GM23338 (cell line): ENCODE measurements at regions not wholly inside any gene's neighbourhood (a gene's known extent, or its start where the extent isn't known, plus 50 kb on each side); places are given as distances from the start of the nearest gene placed in this dataset.

ENCODE experiments used
- ATAC-seq: fragments of 200-7000 bp; cut with Tn5 transposase; 3 replicates; pipeline ENCODE4 v1.9.1; 2020
- DNase-seq: peaks from one replicate; pipeline ENCODE4 v3.0.0-alpha.2; 2015; ENCODE audit warnings: low spot score
- H2AFZ ChIP-seq: fragments of 200-600 bp; sonication (generic); 2 replicates; pipeline ENCODE4 v1.8.0; 2016; ENCODE audit warnings: antibody characterized with exemption, mild to moderate bottlenecking, moderate library complexity
- H3F3A ChIP-seq: fragments of 200-600 bp; sonication (generic); replicated peaks from 2 replicates; pipeline ENCODE4 v1.8.0; 2017; ENCODE audit warnings: antibody characterized with exemption, mixed run types, low read depth
- H3K27ac ChIP-seq: fragments of 200-600 bp; sonication (generic); 2 replicates; pipeline ENCODE4 v1.6.1; 2016; ENCODE audit warnings: low read depth
- H3K27me3 ChIP-seq: fragments of 200-600 bp; sonication (generic); 2 replicates; pipeline ENCODE4 v1.8.0; 2016; ENCODE audit warnings: mild to moderate bottlenecking, mixed run types, moderate library complexity; ENCODE audit not compliant: insufficient read depth
- H3K36me3 ChIP-seq: fragments of 200-600 bp; sonication (generic); 2 replicates; pipeline ENCODE4 v1.8.0; 2016; ENCODE audit warnings: mild to moderate bottlenecking; ENCODE audit not compliant: insufficient read depth
- H3K4me1 ChIP-seq: fragments of 200-600 bp; sonication (generic); 2 replicates; pipeline ENCODE4 v1.8.0; 2016; ENCODE audit warnings: mild to moderate bottlenecking, moderate library complexity; ENCODE audit not compliant: insufficient read depth
- H3K4me2 ChIP-seq: fragments of 200-600 bp; sonication (generic); 2 replicates; pipeline ENCODE4 v1.7.1; 2017; ENCODE audit warnings: mixed run types
- H3K4me3 ChIP-seq: fragments of 200-600 bp; sonication (generic); 2 replicates; pipeline ENCODE4 v1.6.1; 2016; ENCODE audit warnings: mixed run types
- H3K79me2 ChIP-seq: fragments of 200-600 bp; sonication (generic); replicated peaks from 2 replicates; pipeline ENCODE4 v1.8.0; 2017; ENCODE audit warnings: mild to moderate bottlenecking; ENCODE audit not compliant: insufficient read depth
- H3K9me2 ChIP-seq: fragments of 200-600 bp; sonication (generic); 2 replicates; pipeline ENCODE4 v1.8.0; 2017; ENCODE audit not compliant: insufficient read depth
- H4K20me1 ChIP-seq: fragments of 200-600 bp; sonication (generic); replicated peaks from 2 replicates; pipeline ENCODE4 v1.8.0; 2017; ENCODE audit warnings: mild to moderate bottlenecking; ENCODE audit not compliant: insufficient read depth
- H3K27ac Mint-ChIP-seq: 2 replicates; pipeline ENCODE4 v1.8.0; 2020; ENCODE audit warnings: inconsistent platforms, mild to moderate bottlenecking, moderate library complexity, mixed read lengths
- H3K27me3 Mint-ChIP-seq: 3 replicates; pipeline ENCODE4 v1.8.0; 2022; ENCODE audit warnings: low read depth, mild to moderate bottlenecking, moderate library complexity, mixed read lengths, inconsistent platforms; ENCODE audit not compliant: insufficient read depth, poor library complexity
- H3K36me3 Mint-ChIP-seq: 3 replicates; pipeline ENCODE4 v1.8.0; 2021; ENCODE audit warnings: low read depth, mild to moderate bottlenecking, inconsistent platforms, moderate library complexity, mixed read lengths
- H3K4me1 Mint-ChIP-seq: 3 replicates; pipeline ENCODE4 v1.8.0; 2020; ENCODE audit warnings: mild to moderate bottlenecking, inconsistent platforms, mixed read lengths
- H3K4me3 Mint-ChIP-seq: 3 replicates; pipeline ENCODE4 v1.8.0; 2021; ENCODE audit warnings: moderate library complexity, mild to moderate bottlenecking, inconsistent platforms, mixed read lengths
- H3K9me3 Mint-ChIP-seq: 3 replicates; pipeline ENCODE4 v1.8.0; 2020; ENCODE audit warnings: moderate library complexity, mild to moderate bottlenecking, inconsistent platforms, mixed read lengths
- CREB1 ChIP-seq: fragments of 250-450 bp; sonication (Bioruptor Pico); IDR thresholded peaks from 2 replicates; pipeline ENCODE4 v1.5.0; 2020; ENCODE audit warnings: low read depth, mild to moderate bottlenecking, moderate library complexity
- CTCF ChIP-seq, 2 experiments: fragments of 200-600 bp in 1 of 2; sonication (generic) in 1 of 2; conservative IDR thresholded peaks; 2 replicates each; pipeline versions ENCODE4 v1.5.1 to v1.6.1; 2016 to 2017; ENCODE audit warnings: antibody characterized with exemption in 2 of 2, low read depth in 2 of 2, mild to moderate bottlenecking in 2 of 2, moderate library complexity in 1 of 2
- ETS1 ChIP-seq: IDR thresholded peaks from 2 replicates; pipeline ENCODE4 v1.6.1; 2016; ENCODE audit warnings: antibody characterized with exemption
- EZH2phosphoT487 ChIP-seq: fragments of 200-600 bp; sonication (generic); IDR thresholded peaks from one replicate; pipeline ENCODE4 v1.8.1; 2018; ENCODE audit warnings: antibody characterized with exemption; ENCODE audit not compliant: unreplicated experiment
- JUNB ChIP-seq: IDR thresholded peaks from one replicate; pipeline ENCODE4 v1.6.1; 2016; ENCODE audit warnings: antibody characterized with exemption; ENCODE audit not compliant: unreplicated experiment
- NANOG ChIP-seq: IDR thresholded peaks from 2 replicates; pipeline ENCODE4 v1.6.1; 2016; ENCODE audit warnings: antibody characterized with exemption, borderline replicate concordance
- POLR2AphosphoS5 ChIP-seq: IDR thresholded peaks from 2 replicates; pipeline ENCODE4 v1.6.1; 2016; ENCODE audit warnings: antibody characterized with exemption, low read depth
- STAT1 ChIP-seq: IDR thresholded peaks from one replicate; pipeline ENCODE4 v1.6.1; 2016; ENCODE audit warnings: antibody characterized with exemption; ENCODE audit not compliant: unreplicated experiment
- ZNF114 ChIP-seq: fragments of 250-450 bp; sonication (Bioruptor Pico); IDR thresholded peaks from 2 replicates; pipeline ENCODE4 v1.5.0; 2020; ENCODE audit warnings: mild to moderate bottlenecking, moderate library complexity
- ZNF331 ChIP-seq: fragments of 250-450 bp; sonication (Bioruptor Pico); IDR thresholded peaks from 2 replicates; pipeline ENCODE4 v1.5.0; 2020; ENCODE audit warnings: low read depth, mild to moderate bottlenecking, moderate library complexity
- TF ChIP-seq, protein P1 (sequence below): IDR thresholded peaks from one replicate; pipeline ENCODE4 v1.6.1; 2018; ENCODE audit warnings: antibody characterized with exemption; ENCODE audit not compliant: unreplicated experiment

DNA sequence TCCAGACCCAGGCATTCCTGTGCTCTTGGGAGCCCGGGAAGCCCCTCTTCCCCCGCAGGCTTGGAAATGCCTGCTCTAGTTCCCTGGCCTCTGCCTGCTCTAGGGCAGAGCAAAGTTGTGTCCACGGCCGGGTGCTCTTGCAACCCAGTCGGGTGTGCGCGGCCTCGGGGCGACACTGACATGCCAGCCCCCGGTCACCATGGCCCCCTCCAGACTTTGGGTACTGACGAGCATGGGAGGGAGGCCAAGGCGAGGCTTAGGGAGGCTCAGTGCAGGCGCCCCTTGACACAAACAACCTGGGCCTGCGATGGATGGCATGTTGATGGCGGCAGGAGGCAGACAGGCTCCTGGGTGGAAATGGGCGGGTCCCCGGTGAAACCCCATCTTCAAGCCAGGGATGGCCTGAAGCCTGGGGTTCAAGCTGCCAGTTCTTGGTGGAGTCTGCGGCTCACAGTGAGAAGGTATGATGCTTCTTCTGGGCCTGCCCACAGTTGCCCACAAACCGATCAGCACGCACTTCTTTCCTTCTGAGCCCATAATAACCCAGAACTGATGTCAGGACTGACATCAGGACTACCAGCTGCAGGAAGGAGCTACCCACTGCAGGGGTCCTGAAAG lies 689.9 kb downstream of the DSC3 start (continued):
- TF ChIP-seq, protein P1, sequence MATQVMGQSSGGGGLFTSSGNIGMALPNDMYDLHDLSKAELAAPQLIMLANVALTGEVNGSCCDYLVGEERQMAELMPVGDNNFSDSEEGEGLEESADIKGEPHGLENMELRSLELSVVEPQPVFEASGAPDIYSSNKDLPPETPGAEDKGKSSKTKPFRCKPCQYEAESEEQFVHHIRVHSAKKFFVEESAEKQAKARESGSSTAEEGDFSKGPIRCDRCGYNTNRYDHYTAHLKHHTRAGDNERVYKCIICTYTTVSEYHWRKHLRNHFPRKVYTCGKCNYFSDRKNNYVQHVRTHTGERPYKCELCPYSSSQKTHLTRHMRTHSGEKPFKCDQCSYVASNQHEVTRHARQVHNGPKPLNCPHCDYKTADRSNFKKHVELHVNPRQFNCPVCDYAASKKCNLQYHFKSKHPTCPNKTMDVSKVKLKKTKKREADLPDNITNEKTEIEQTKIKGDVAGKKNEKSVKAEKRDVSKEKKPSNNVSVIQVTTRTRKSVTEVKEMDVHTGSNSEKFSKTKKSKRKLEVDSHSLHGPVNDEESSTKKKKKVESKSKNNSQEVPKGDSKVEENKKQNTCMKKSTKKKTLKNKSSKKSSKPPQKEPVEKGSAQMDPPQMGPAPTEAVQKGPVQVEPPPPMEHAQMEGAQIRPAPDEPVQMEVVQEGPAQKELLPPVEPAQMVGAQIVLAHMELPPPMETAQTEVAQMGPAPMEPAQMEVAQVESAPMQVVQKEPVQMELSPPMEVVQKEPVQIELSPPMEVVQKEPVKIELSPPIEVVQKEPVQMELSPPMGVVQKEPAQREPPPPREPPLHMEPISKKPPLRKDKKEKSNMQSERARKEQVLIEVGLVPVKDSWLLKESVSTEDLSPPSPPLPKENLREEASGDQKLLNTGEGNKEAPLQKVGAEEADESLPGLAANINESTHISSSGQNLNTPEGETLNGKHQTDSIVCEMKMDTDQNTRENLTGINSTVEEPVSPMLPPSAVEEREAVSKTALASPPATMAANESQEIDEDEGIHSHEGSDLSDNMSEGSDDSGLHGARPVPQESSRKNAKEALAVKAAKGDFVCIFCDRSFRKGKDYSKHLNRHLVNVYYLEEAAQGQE: no peak

DNA sequence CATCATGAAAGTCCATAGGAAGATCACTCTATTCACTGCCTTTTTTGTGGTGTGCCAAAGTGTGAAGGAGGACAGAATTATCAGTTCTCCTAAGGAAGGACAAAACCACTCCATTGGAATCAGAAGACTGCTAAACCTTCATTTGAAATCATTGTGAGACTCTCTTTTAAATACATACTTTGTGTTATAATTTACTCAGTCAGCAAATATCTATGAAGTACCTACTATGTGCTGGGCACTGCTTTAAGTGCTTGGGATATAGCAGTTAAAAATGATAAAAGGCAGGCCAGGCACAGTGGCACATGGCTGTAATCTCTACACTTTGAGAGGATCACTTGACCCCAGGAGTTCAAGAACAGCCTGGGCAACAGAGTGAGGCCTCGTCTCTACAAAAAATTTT lies 692.3 kb downstream of the DSC3 start:
- Mint-ChIP-seq H3K27me3 (no peaks in the 10 kb centered on the region), H3K36me3 (peaks cover 21% of the 10 kb centered on the region), H3K9me3 (peaks cover 28% of the 10 kb centered on the region), H3K4me3 (no peak overlapping the region), H3K4me1 (no peaks in the 10 kb centered on the region), H3K27ac (no peak overlapping the region)
- H3K27ac ChIP-seq: no peak overlapping the region
- H3F3A ChIP-seq: no peaks in the 10 kb centered on the region
- no peak for DNase-seq
- no peaks in the 10 kb centered on the region; the same call in 1 of the 2 replicates for H3K36me3 ChIP-seq
- H3K9me2 ChIP-seq: no peaks in the 10 kb centered on the region
- H3K79me2 ChIP-seq: no peaks in the 10 kb centered on the region
- H3K4me2 ChIP-seq: no peak overlapping the region
- H3K4me1 ChIP-seq: no peaks in the 10 kb centered on the region
- no peak for ATAC-seq
- H3K4me3 ChIP-seq: no peak overlapping the region
- H2AFZ ChIP-seq: no peak overlapping the region
- H3K27me3 ChIP-seq: no peaks in the 10 kb centered on the region
- H4K20me1 ChIP-seq: no peaks in the 10 kb centered on the region
- TF ChIP-seq CREB1 (CRISPR knock-in tag): no peak
- TF ChIP-seq ZNF331 (CRISPR knock-in tag): no peak
- TF ChIP-seq JUNB: no peak
- TF ChIP-seq CTCF (conservative IDR thresholded peaks at IDR 0.05; ENCODE audit: low read depth in 2 of 2): no peak
- no peak for TF ChIP-seq STAT1
- TF ChIP-seq POLR2AphosphoS5: no peak
- TF ChIP-seq EZH2phosphoT487: no peak
- TF ChIP-seq ZNF114 (CRISPR knock-in tag): no peak
- TF ChIP-seq, protein P1: no peak
- TF ChIP-seq ETS1: no peak
- TF ChIP-seq NANOG: no peak
